Omental fat pad (tissue), 3 donors: ENCODE measurements at regions not wholly inside any gene's neighbourhood (a gene's known extent, or its start where the extent isn't known, plus 50 kb on each side); places are given as distances from the start of the nearest gene placed in this dataset.
"Not testable (repeated sequence)": the region's sequence is repeated elsewhere in the genome, so short reads cannot be mapped to it uniquely, and the experiment has no call there.

Experiments used
- ATAC-seq: fragments of 150-250 bp; one replicate; pipeline ENCODE4 v1.9.1; 2016; ENCODE audit warnings: mild to moderate bottlenecking, moderate library complexity; ENCODE audit not compliant: low FRiP score
- DNase-seq: peaks from one replicate; pipeline ENCODE4 v3.0.0-alpha.2; 2019; ENCODE audit warnings: low spot score
- TF ChIP-seq, protein P1 (sequence below), 3 donors: fragments of 450-650 bp; IDR thresholded peaks; one replicate each; pipeline ENCODE4 v1.5.1; 2016 to 2017; ENCODE audit warnings: antibody characterized with exemption in 3 of 3, mild to moderate bottlenecking in 3 of 3, moderate library complexity in 2 of 3

DNA sequence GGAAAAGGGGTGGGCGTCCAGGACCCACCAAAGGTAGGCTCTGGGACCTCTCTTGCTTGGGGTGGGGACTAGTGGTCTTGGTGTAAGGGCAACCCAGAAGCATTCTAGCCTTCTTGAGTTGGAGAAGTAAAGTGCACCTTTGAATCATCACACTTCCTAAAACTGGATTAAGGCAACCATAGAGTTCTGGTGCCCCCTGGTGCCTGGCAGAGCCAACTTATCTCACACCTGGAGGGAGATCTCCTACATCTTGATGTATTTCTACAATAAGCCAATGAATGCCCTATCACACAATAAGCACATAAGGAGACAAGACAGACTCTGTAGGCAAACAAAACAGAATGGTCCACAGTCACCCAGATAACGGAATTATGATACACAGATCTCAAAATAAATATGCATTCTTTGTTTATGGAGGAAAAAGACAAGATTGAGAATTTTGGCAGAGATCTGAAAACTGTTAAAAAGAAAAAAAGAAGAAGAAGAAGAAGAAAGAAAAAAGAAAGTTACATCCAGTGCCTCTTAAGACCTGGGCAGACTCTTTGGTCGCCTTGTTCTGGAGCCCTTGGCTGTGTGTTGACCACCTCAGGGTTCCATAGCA lies 95.9 kb upstream of the PPP2R5C start:
- ATAC-seq (no peak), DNase-seq (no peak)
- TF ChIP-seq, protein P1, sequence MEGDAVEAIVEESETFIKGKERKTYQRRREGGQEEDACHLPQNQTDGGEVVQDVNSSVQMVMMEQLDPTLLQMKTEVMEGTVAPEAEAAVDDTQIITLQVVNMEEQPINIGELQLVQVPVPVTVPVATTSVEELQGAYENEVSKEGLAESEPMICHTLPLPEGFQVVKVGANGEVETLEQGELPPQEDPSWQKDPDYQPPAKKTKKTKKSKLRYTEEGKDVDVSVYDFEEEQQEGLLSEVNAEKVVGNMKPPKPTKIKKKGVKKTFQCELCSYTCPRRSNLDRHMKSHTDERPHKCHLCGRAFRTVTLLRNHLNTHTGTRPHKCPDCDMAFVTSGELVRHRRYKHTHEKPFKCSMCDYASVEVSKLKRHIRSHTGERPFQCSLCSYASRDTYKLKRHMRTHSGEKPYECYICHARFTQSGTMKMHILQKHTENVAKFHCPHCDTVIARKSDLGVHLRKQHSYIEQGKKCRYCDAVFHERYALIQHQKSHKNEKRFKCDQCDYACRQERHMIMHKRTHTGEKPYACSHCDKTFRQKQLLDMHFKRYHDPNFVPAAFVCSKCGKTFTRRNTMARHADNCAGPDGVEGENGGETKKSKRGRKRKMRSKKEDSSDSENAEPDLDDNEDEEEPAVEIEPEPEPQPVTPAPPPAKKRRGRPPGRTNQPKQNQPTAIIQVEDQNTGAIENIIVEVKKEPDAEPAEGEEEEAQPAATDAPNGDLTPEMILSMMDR (IDR thresholded peaks at IDR 0.05) = no peak

DNA sequence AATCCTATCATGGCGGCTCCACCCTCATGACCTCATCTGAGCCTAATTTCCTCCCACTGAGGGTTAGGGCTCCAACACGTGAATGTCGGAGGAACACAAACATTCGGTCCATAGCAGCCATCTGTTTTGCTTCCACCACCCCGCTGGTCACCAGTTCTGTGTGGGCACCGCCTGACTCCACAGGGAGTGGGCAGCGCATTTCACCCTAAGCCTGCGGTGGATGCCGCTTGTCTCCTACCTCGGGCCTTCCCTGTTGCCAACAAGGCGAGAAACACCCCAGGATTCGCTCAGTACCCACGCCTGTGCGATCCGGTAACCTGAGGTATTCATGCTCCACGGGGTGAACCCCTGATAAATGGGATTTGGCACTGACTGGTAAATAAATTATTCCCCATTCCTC lies 95.2 kb upstream of the PPP2R5C start:
- DNase-seq (no peak), ATAC-seq (no peak)
- TF ChIP-seq, protein P1 (IDR thresholded peaks at IDR 0.05) = no peak

DNA sequence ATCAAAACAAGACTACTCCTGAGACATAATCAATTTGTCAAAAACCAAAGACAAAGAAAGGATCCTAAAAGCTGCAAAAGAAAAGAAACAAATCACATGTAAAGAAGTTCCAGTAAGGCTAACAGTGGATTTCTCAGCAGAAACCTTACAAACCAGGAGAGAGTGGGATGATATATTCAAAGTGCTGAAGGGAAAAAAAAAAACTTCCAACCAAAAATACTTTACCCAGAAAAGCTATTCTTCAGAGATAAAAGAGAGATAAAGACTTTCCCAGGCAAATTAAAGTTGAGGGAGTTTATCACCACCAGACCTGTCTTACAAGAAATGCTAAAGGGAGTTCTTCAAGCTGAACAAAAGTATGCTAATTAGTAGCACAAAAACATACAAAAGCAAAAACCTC lies 91.9 kb upstream of the PPP2R5C start:
- DNase-seq (no peak), ATAC-seq (no peak)
- TF ChIP-seq, protein P1 (IDR thresholded peaks at IDR 0.05) = no peak

DNA sequence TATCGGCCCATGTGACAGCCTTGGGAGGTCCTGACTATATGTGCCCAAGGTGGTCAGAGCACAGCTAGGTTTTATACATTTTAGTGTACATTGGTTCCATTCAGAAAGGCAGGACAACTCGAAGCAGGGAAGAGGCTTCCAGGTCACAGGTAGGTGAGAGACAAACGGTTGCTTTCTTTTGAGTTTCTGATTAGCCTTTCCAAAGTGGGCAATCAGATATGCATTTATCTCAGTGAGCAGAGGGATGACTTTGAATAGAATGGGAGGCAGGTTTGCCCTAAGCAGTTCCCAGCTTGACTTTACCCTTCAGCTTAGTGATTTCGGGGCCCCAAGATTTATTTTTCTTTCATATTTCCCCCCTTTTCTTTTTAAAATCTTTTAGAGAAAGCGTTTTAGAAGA lies 87.6 kb upstream of the PPP2R5C start:
- TF ChIP-seq, protein P1 (IDR thresholded peaks at IDR 0.05) = no peak
- DNase-seq (no peak), ATAC-seq (no peak)

GRCh38 chr14:101675835-101676234 lies 85.7 kb upstream of the PPP2R5C start:
- ATAC-seq, DNase-seq: not testable (repeated sequence)

DNA sequence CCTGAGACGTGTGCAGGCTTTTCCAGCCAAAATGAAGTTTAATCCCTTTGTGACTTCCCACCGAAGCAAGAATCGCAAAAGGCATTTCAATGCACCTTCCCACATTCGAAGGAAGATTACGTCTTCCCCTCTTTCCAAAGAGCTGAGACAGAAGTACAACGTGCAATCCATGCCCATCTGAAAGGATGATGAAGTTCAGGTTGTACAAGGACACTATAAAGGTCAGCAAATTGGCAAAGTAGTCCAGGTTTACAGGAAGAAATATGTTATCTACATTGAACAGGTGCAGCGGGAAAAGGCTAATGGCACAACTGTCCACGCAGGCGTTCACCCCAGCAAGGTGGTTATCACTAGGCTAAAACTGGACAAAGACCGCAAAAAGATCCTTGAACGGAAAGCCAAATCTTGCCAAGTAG lies 83.6 kb upstream of the PPP2R5C start:
- DNase-seq, ATAC-seq: not testable (repeated sequence)

GRCh38 chr14:101681795-101682194 lies 79.7 kb upstream of the PPP2R5C start:
- ATAC-seq (no peak), DNase-seq (no peak)
- TF ChIP-seq, protein P1 (IDR thresholded peaks at IDR 0.05) = no peak

- TF ChIP-seq, protein P1 (IDR thresholded peaks at IDR 0.05) = no peak
- ATAC-seq = no peak
- no peak for DNase-seq
Observed at GRCh38 chr14:101683365-101683764, 78.1 kb upstream of the PPP2R5C start.
